ENCODE measurements at regions not wholly inside any gene's neighbourhood (a gene's known extent, or its start where the extent isn't known, plus 50 kb on each side); places are given as distances from the start of the nearest gene placed in this dataset.

- TF ChIP-seq GTF3A (CRISPR knock-in tag; conservative IDR thresholded peaks at IDR 0.05) (no peak), MED13 (CRISPR knock-in tag; IDR thresholded peaks at IDR 0.05) (no peak), SP1 (IDR thresholded peaks at IDR 0.05) (no peak), SP1 (CRISPR knock-in tag; IDR thresholded peaks at IDR 0.05) (no peak), FOXJ3 (CRISPR knock-in tag; IDR thresholded peaks at IDR 0.05; ENCODE audit: borderline replicate concordance) (no peak), SMARCE1 (IDR thresholded peaks at IDR 0.05; ENCODE audit: borderline replicate concordance) (no peak)
These were observed 425.1 kb downstream of the UTRN start (continued) for GRCh38 chr6:144710207-144710606.

GRCh38 chr6:144711661-144712060 lies 426.5 kb downstream of the UTRN start:
- Histone ChIP-seq H3K4me1 (ENCODE audit: insufficient read depth, low read length) (no peaks in the 10 kb centered on the region), H3K4me2 (ENCODE audit: low read depth, low read length) (no peak overlapping the region), H3K4me3 (replicated peaks in 1 of 3; ENCODE audit: insufficient read depth in 1 of 3, low read depth in 2 of 3, low read length in 3 of 3) (no peak overlapping the region), H3K27ac (ENCODE audit: extremely low read length, insufficient read depth, low read length) (no peak overlapping the region), H3K79me2 (ENCODE audit: insufficient read depth, low read length) (no peaks in the 10 kb centered on the region), H3K9me3 (ENCODE audit: low read length) (no peaks in the 10 kb centered on the region), H3K36me3 (replicated peaks in 1 of 2; ENCODE audit: control insufficient read depth in 1 of 2, insufficient read depth in 2 of 2, low read length in 2 of 2) (peaks cover 9 to 10% of the 10 kb centered on the region in 2 experiments), H3K9ac (ENCODE audit: insufficient read depth, low read depth, low read length) (no peak overlapping the region), H4K20me1 (ENCODE audit: insufficient read depth, low read length) (no peaks in the 10 kb centered on the region), H2AFZ (ENCODE audit: low read length) (no peak overlapping the region), H3K27me3 (ENCODE audit: control insufficient read depth in 1 of 2, insufficient read depth in 2 of 2, low read length in 2 of 2) (no peaks in the 10 kb centered on the region)
- in situ Hi-C loops (cut with HindIII; ENCODE audit: extremely low pct_ligation_motif_present, low pct_unique_long_range_greater_than_20kb) (no loop called here), intact Hi-C loops (cut with micrococcal nuclease; ENCODE audit: unreplicated experiment) (no loop called here)
- CTCF ChIA-PET (ENCODE audit: low intra/inter-chr PET ratio, low total read pairs) = no interaction called here
- DNase-seq (ENCODE audit: low spot score) (no peak), FAIRE-seq (no peak), ATAC-seq (no peak)
- WGBS (ENCODE audit: low lambda C conversion rate) = 98% methylated on average over 2 of the region's 2 CpGs
- no TSS peak for BruUV-seq (replicated peaks)
- POLR2A ChIA-PET = no interaction called here
- TF ChIP-seq, protein P1, sequence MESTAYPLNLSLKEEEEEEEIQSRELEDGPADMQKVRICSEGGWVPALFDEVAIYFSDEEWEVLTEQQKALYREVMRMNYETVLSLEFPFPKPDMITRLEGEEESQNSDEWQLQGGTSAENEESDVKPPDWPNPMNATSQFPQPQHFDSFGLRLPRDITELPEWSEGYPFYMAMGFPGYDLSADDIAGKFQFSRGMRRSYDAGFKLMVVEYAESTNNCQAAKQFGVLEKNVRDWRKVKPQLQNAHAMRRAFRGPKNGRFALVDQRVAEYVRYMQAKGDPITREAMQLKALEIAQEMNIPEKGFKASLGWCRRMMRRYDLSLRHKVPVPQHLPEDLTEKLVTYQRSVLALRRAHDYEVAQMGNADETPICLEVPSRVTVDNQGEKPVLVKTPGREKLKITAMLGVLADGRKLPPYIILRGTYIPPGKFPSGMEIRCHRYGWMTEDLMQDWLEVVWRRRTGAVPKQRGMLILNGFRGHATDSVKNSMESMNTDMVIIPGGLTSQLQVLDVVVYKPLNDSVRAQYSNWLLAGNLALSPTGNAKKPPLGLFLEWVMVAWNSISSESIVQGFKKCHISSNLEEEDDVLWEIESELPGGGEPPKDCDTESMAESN (CRISPR knock-in tag; conservative IDR thresholded peaks at IDR 0.05) = no peak
- TF ChIP-seq, protein P2, sequence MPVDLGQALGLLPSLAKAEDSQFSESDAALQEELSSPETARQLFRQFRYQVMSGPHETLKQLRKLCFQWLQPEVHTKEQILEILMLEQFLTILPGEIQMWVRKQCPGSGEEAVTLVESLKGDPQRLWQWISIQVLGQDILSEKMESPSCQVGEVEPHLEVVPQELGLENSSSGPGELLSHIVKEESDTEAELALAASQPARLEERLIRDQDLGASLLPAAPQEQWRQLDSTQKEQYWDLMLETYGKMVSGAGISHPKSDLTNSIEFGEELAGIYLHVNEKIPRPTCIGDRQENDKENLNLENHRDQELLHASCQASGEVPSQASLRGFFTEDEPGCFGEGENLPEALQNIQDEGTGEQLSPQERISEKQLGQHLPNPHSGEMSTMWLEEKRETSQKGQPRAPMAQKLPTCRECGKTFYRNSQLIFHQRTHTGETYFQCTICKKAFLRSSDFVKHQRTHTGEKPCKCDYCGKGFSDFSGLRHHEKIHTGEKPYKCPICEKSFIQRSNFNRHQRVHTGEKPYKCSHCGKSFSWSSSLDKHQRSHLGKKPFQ (CRISPR knock-in tag; IDR thresholded peaks at IDR 0.05; ENCODE audit: insufficient replicate concordance) = no peak
- TF ChIP-seq IKZF4 (CRISPR knock-in tag; IDR thresholded peaks at IDR 0.05; ENCODE audit: borderline replicate concordance, low read depth, not compliant biosample characterization) (no peak), REST (IDR thresholded peaks at IDR 0.05; ENCODE audit: borderline replicate concordance in 1 of 2, low read depth in 1 of 2, low read length in 2 of 2) (no peak), PAWR (CRISPR knock-in tag; IDR thresholded peaks at IDR 0.05; ENCODE audit: borderline replicate concordance) (no peak), NFYB (CRISPR knock-in tag; IDR thresholded peaks at IDR 0.05) (no peak), AFF4 (CRISPR knock-in tag; IDR thresholded peaks at IDR 0.05) (no peak)

Measured in HepG2 (cell line).